Caco-2 (cell line): ENCODE measurements at regions not wholly inside any gene's neighbourhood (a gene's known extent, or its start where the extent isn't known, plus 50 kb on each side); places are given as distances from the start of the nearest gene placed in this dataset.

ENCODE experiments used
- BruUV-seq: library from RNA; stranded (reverse); fragments of 400-500 nt; replicated peaks from 2 replicates; lab custom pipeline; 2021; lab: Mats Ljungman, UMichigan
- CTCF ChIA-PET: fragments of 300-600 bp; sonication (Branson Sonifier 250); formaldehyde crosslinking; loops from one replicate; lab custom pipeline; 2022; ENCODE audit warnings: antibody characterized with exemption; lab: Charles Lee
- POLR2A ChIA-PET: fragments of 300-600 bp; sonication (Branson Sonifier 250); formaldehyde crosslinking; loops from one replicate; lab custom pipeline; 2022; ENCODE audit warnings: antibody characterized with exemption; lab: Charles Lee
- DNase-seq, 2 experiments: peaks; one replicate each; pipeline versions ENCODE4 v3.0.0 to v3.0.0-alpha.2; 2020 to 2022
- H3K27me3 ChIP-seq: replicated peaks from 2 replicates; pipeline ENCODE4 v1.6.0; 2011; ENCODE audit warnings: low read length; ENCODE audit not compliant: control insufficient read depth, insufficient read depth
- H3K36me3 ChIP-seq: 2 replicates; pipeline ENCODE4 v1.5.1; 2011; ENCODE audit warnings: low read length; ENCODE audit not compliant: control insufficient read depth, insufficient read depth
- H3K4me1 ChIP-seq: fragments of 250-450 bp; sonication (Bioruptor Pico); 2 replicates; pipeline ENCODE4 v1.5.1; 2020; ENCODE audit warnings: mild to moderate bottlenecking
- H3K4me3 ChIP-seq: 2 replicates; pipeline ENCODE4 v1.5.1; 2011; ENCODE audit warnings: low read depth, mild to moderate bottlenecking, control low read depth, low read length
- H3K9me3 ChIP-seq: fragments of 250-450 bp; sonication (Bioruptor Pico); 2 replicates; pipeline ENCODE4 v1.5.1; 2020; ENCODE audit warnings: mild to moderate bottlenecking, moderate library complexity
- H3K27ac Mint-ChIP-seq: one replicate; pipeline ENCODE4 v1.8.0; 2022; ENCODE audit warnings: mixed read lengths; ENCODE audit not compliant: unreplicated experiment
- H3K27me3 Mint-ChIP-seq: one replicate; pipeline ENCODE4 v1.8.0; 2022; ENCODE audit warnings: mixed read lengths; ENCODE audit not compliant: insufficient read depth, unreplicated experiment
- H3K36me3 Mint-ChIP-seq: one replicate; pipeline ENCODE4 v1.8.0; 2022; ENCODE audit warnings: mild to moderate bottlenecking, mixed read lengths; ENCODE audit not compliant: insufficient read depth, unreplicated experiment
- H3K4me1 Mint-ChIP-seq: one replicate; pipeline ENCODE4 v1.8.0; 2022; ENCODE audit warnings: low read depth, mixed read lengths; ENCODE audit not compliant: unreplicated experiment
- H3K4me3 Mint-ChIP-seq: one replicate; pipeline ENCODE4 v1.8.0; 2022; ENCODE audit warnings: mild to moderate bottlenecking, moderate library complexity, mixed read lengths; ENCODE audit not compliant: unreplicated experiment
- H3K9me3 Mint-ChIP-seq: one replicate; pipeline ENCODE4 v1.8.0; 2022; ENCODE audit warnings: mixed read lengths; ENCODE audit not compliant: unreplicated experiment
- intact Hi-C: fragments of 100-400 bp; cut with micrococcal nuclease; formaldehyde crosslinking; loops from one replicate; pipeline ENCODE4 v1.10.0; 2022; ENCODE audit not compliant: unreplicated experiment
- TF ChIP-seq, protein P1 (sequence below), 2 experiments: fragments of 200-600 bp in 1 of 2; IDR thresholded peaks; 1 replicate in 1 of 2; 2 replicates in 1 of 2; pipeline versions ENCODE4 v1.5.1 to v1.8.0; 2011 to 2022; ENCODE audit warnings: antibody characterized with exemption in 1 of 2, control low read depth in 1 of 2, inconsistent platforms in 1 of 2, low read depth in 1 of 2, low read length in 1 of 2, mild to moderate bottlenecking in 1 of 2, moderate library complexity in 1 of 2; ENCODE audit not compliant: insufficient read depth in 1 of 2, severe bottlenecking in 1 of 2, unreplicated experiment in 1 of 2

DNA sequence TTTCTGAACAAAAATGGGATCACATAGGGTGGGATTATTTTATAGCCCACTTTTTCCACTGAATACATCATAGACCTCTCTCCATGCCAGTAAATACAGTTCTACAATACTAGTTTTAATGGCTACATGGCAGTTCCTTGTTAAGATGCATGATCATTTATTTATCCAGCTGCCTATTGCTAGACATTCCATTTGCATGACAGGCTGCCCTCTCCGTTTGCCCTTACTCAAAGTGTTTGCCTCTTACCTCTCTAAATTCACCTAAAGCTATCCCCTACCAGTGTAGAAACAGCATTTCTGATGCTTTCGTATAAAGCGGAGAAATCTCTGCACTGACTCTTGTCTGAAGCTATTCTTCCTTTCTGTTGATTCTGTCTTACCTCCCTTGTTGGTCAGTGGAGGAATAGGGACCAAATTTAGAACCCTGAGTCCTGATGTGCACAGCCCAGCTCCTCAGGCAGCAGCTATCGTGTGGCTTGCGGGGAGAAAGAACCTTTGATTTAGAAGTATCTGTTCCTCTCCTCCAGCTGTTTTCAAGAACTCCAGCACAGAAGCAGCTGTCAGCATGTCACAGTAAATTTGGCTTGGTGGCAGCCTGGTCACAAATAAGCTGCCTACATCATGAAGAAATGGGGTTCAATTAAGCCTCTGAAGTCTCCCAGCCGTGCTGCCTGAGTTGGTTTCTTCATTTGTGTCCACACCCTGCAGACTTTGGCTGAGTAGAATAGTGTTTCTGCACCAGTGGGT is 337.3 kb downstream of the PRDM2 start:
- POLR2A ChIA-PET: no interaction called here
- Mint-ChIP-seq H3K36me3 (no peaks in the 10 kb centered on the region), H3K4me3 (no peak overlapping the region), H3K9me3 (peaks cover 15% of the 10 kb centered on the region), H3K27me3 (no peaks in the 10 kb centered on the region), H3K4me1 (no peaks in the 10 kb centered on the region), H3K27ac (no peak overlapping the region)
- CTCF ChIA-PET: no interaction called here
- Histone ChIP-seq H3K36me3 (no peaks in the 10 kb centered on the region), H3K9me3 (no peaks in the 10 kb centered on the region), H3K4me1 (no peaks in the 10 kb centered on the region), H3K4me3 (no peak overlapping the region), H3K27me3 (no peaks in the 10 kb centered on the region)
- BruUV-seq: no TSS peak
- TF ChIP-seq, protein P1, sequence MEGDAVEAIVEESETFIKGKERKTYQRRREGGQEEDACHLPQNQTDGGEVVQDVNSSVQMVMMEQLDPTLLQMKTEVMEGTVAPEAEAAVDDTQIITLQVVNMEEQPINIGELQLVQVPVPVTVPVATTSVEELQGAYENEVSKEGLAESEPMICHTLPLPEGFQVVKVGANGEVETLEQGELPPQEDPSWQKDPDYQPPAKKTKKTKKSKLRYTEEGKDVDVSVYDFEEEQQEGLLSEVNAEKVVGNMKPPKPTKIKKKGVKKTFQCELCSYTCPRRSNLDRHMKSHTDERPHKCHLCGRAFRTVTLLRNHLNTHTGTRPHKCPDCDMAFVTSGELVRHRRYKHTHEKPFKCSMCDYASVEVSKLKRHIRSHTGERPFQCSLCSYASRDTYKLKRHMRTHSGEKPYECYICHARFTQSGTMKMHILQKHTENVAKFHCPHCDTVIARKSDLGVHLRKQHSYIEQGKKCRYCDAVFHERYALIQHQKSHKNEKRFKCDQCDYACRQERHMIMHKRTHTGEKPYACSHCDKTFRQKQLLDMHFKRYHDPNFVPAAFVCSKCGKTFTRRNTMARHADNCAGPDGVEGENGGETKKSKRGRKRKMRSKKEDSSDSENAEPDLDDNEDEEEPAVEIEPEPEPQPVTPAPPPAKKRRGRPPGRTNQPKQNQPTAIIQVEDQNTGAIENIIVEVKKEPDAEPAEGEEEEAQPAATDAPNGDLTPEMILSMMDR (IDR thresholded peaks at IDR 0.05; ENCODE audit: insufficient read depth in 1 of 2, low read depth in 1 of 2, low read length in 1 of 2, severe bottlenecking in 1 of 2, unreplicated experiment in 1 of 2): no peak
- DNase-seq: no peak
- intact Hi-C loops: no loop called here

DNA sequence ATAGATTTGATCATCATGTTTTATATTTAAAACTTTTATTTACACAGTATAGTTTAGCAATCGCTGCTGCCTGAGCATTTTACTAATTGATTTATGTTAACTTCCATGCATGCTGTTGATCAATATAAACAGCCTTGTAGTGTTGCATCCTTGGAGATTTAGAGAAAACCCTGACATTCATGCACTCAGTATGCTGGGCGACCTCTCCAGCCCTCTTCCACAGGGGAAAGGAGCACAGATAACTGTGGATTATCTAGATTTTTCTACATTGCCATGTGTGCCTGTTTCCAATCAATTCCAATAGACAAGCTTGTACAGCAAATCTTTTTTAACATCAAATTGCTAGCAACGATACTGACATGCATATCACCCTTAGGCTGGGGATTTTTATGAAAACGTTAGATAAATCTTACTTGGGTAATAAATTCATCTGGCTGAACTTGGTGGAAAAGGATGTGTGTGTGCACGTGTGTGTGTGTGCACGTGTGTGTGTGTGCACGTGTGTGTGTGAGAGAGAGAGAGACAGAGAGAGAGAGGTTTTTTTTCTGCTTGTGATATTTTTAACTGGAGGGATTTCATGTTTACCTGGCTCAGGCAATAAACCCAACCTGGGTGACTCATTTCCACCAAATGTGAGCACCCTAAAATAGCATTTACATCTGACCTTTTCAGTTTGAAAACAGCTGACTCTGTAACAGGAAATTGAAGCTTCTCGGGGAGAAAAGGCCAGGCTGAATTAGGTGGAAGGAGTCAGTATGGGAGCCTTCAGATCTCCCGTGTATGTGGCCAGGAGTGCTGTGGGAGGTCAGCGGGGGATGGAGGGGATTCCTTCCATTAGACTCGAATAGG is 339.8 kb downstream of the PRDM2 start:
- no peak for DNase-seq
- Mint-ChIP-seq H3K9me3 (peaks cover 30% of the 10 kb centered on the region), H3K4me1 (no peaks in the 10 kb centered on the region), H3K4me3 (no peak overlapping the region), H3K36me3 (no peaks in the 10 kb centered on the region), H3K27ac (no peak overlapping the region), H3K27me3 (no peaks in the 10 kb centered on the region)
- Histone ChIP-seq H3K36me3 (no peaks in the 10 kb centered on the region), H3K4me1 (no peaks in the 10 kb centered on the region), H3K4me3 (no peak overlapping the region), H3K27me3 (no peaks in the 10 kb centered on the region), H3K9me3 (no peaks in the 10 kb centered on the region)
- TF ChIP-seq, protein P1 (IDR thresholded peaks at IDR 0.05; ENCODE audit: insufficient read depth in 1 of 2, low read depth in 1 of 2, low read length in 1 of 2, severe bottlenecking in 1 of 2, unreplicated experiment in 1 of 2): no peak
- no TSS peak for BruUV-seq
- intact Hi-C loops: no loop called here
- ChIA-PET CTCF (no interaction called here), POLR2A (no interaction called here)

DNA sequence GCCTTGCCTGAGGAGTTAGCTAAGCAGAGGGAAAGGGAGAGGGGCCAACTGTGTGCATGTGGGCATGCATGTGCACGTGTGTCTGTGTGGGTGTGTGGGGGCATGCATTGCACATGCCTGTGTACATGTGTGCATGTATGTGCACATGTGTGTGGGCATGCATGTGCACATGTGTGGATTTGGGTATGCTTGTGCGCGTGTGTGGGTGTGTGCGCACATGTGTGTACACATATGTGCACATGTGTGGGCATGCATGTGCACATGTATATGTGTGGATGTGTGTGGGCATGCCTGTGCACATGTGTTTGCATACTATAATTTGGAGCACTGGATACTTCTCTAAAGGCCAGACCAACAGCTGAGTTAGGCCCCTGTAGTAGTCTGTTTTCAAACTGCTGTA is 350.0 kb downstream of the PRDM2 start:
- H3K36me3 Mint-ChIP-seq: no peaks in the 10 kb centered on the region
- H3K4me3 ChIP-seq: no peak overlapping the region
- H3K9me3 ChIP-seq: no peaks in the 10 kb centered on the region
- DNase-seq: no peak
- intact Hi-C loops: no loop called here
- no peaks in the 10 kb centered on the region for H3K36me3 ChIP-seq
- H3K4me3 Mint-ChIP-seq: no peak overlapping the region
- ChIA-PET POLR2A (no interaction called here), CTCF (no interaction called here)
- H3K4me1 ChIP-seq: no peaks in the 10 kb centered on the region
- no peaks in the 10 kb centered on the region for H3K27me3 ChIP-seq
- no TSS peak for BruUV-seq
- H3K27me3 Mint-ChIP-seq: no peaks in the 10 kb centered on the region
- H3K9me3 Mint-ChIP-seq: no peaks in the 10 kb centered on the region
- H3K4me1 Mint-ChIP-seq: no peaks in the 10 kb centered on the region
- H3K27ac Mint-ChIP-seq: no peak overlapping the region
- TF ChIP-seq, protein P1 (IDR thresholded peaks at IDR 0.05; ENCODE audit: insufficient read depth in 1 of 2, low read depth in 1 of 2, low read length in 1 of 2, severe bottlenecking in 1 of 2, unreplicated experiment in 1 of 2): no peak
